GM23338 (cell line): ENCODE measurements at regions not wholly inside any gene's neighbourhood (a gene's known extent, or its start where the extent isn't known, plus 50 kb on each side); places are given as distances from the start of the nearest gene placed in this dataset.

Source experiments
- ATAC-seq: fragments of 200-7000 bp; cut with Tn5 transposase; 3 replicates; pipeline ENCODE4 v1.9.1; 2020
- DNase-seq: peaks from one replicate; pipeline ENCODE4 v3.0.0-alpha.2; 2015; ENCODE audit warnings: low spot score
- H2AFZ ChIP-seq: fragments of 200-600 bp; sonication (generic); 2 replicates; pipeline ENCODE4 v1.8.0; 2016; ENCODE audit warnings: antibody characterized with exemption, mild to moderate bottlenecking, moderate library complexity
- H3F3A ChIP-seq: fragments of 200-600 bp; sonication (generic); replicated peaks from 2 replicates; pipeline ENCODE4 v1.8.0; 2017; ENCODE audit warnings: antibody characterized with exemption, mixed run types, low read depth
- H3K27ac ChIP-seq: fragments of 200-600 bp; sonication (generic); 2 replicates; pipeline ENCODE4 v1.6.1; 2016; ENCODE audit warnings: low read depth
- H3K27me3 ChIP-seq: fragments of 200-600 bp; sonication (generic); 2 replicates; pipeline ENCODE4 v1.8.0; 2016; ENCODE audit warnings: mild to moderate bottlenecking, mixed run types, moderate library complexity; ENCODE audit not compliant: insufficient read depth
- H3K36me3 ChIP-seq: fragments of 200-600 bp; sonication (generic); 2 replicates; pipeline ENCODE4 v1.8.0; 2016; ENCODE audit warnings: mild to moderate bottlenecking; ENCODE audit not compliant: insufficient read depth
- H3K4me1 ChIP-seq: fragments of 200-600 bp; sonication (generic); 2 replicates; pipeline ENCODE4 v1.8.0; 2016; ENCODE audit warnings: mild to moderate bottlenecking, moderate library complexity; ENCODE audit not compliant: insufficient read depth
- H3K4me2 ChIP-seq: fragments of 200-600 bp; sonication (generic); 2 replicates; pipeline ENCODE4 v1.7.1; 2017; ENCODE audit warnings: mixed run types
- H3K4me3 ChIP-seq: fragments of 200-600 bp; sonication (generic); 2 replicates; pipeline ENCODE4 v1.6.1; 2016; ENCODE audit warnings: mixed run types
- H3K79me2 ChIP-seq: fragments of 200-600 bp; sonication (generic); replicated peaks from 2 replicates; pipeline ENCODE4 v1.8.0; 2017; ENCODE audit warnings: mild to moderate bottlenecking; ENCODE audit not compliant: insufficient read depth
- H3K9me2 ChIP-seq: fragments of 200-600 bp; sonication (generic); 2 replicates; pipeline ENCODE4 v1.8.0; 2017; ENCODE audit not compliant: insufficient read depth
- H4K20me1 ChIP-seq: fragments of 200-600 bp; sonication (generic); replicated peaks from 2 replicates; pipeline ENCODE4 v1.8.0; 2017; ENCODE audit warnings: mild to moderate bottlenecking; ENCODE audit not compliant: insufficient read depth
- H3K27ac Mint-ChIP-seq: 2 replicates; pipeline ENCODE4 v1.8.0; 2020; ENCODE audit warnings: inconsistent platforms, mild to moderate bottlenecking, moderate library complexity, mixed read lengths
- H3K27me3 Mint-ChIP-seq: 3 replicates; pipeline ENCODE4 v1.8.0; 2022; ENCODE audit warnings: low read depth, mild to moderate bottlenecking, moderate library complexity, mixed read lengths, inconsistent platforms; ENCODE audit not compliant: insufficient read depth, poor library complexity
- H3K36me3 Mint-ChIP-seq: 3 replicates; pipeline ENCODE4 v1.8.0; 2021; ENCODE audit warnings: low read depth, mild to moderate bottlenecking, inconsistent platforms, moderate library complexity, mixed read lengths
- H3K4me1 Mint-ChIP-seq: 3 replicates; pipeline ENCODE4 v1.8.0; 2020; ENCODE audit warnings: mild to moderate bottlenecking, inconsistent platforms, mixed read lengths
- H3K4me3 Mint-ChIP-seq: 3 replicates; pipeline ENCODE4 v1.8.0; 2021; ENCODE audit warnings: moderate library complexity, mild to moderate bottlenecking, inconsistent platforms, mixed read lengths
- H3K9me3 Mint-ChIP-seq: 3 replicates; pipeline ENCODE4 v1.8.0; 2020; ENCODE audit warnings: moderate library complexity, mild to moderate bottlenecking, inconsistent platforms, mixed read lengths
- CREB1 ChIP-seq: fragments of 250-450 bp; sonication (Bioruptor Pico); IDR thresholded peaks from 2 replicates; pipeline ENCODE4 v1.5.0; 2020; ENCODE audit warnings: low read depth, mild to moderate bottlenecking, moderate library complexity
- EZH2phosphoT487 ChIP-seq: fragments of 200-600 bp; sonication (generic); IDR thresholded peaks from one replicate; pipeline ENCODE4 v1.8.1; 2018; ENCODE audit warnings: antibody characterized with exemption; ENCODE audit not compliant: unreplicated experiment
- JUNB ChIP-seq: IDR thresholded peaks from one replicate; pipeline ENCODE4 v1.6.1; 2016; ENCODE audit warnings: antibody characterized with exemption; ENCODE audit not compliant: unreplicated experiment
- NANOG ChIP-seq: IDR thresholded peaks from 2 replicates; pipeline ENCODE4 v1.6.1; 2016; ENCODE audit warnings: antibody characterized with exemption, borderline replicate concordance
- POLR2AphosphoS5 ChIP-seq: IDR thresholded peaks from 2 replicates; pipeline ENCODE4 v1.6.1; 2016; ENCODE audit warnings: antibody characterized with exemption, low read depth
- ZNF114 ChIP-seq: fragments of 250-450 bp; sonication (Bioruptor Pico); IDR thresholded peaks from 2 replicates; pipeline ENCODE4 v1.5.0; 2020; ENCODE audit warnings: mild to moderate bottlenecking, moderate library complexity
- ZNF331 ChIP-seq: fragments of 250-450 bp; sonication (Bioruptor Pico); IDR thresholded peaks from 2 replicates; pipeline ENCODE4 v1.5.0; 2020; ENCODE audit warnings: low read depth, mild to moderate bottlenecking, moderate library complexity
- TF ChIP-seq, protein P1 (sequence below), 2 experiments: fragments of 200-600 bp in 1 of 2; sonication (generic) in 1 of 2; conservative IDR thresholded peaks; 2 replicates each; pipeline versions ENCODE4 v1.5.1 to v1.6.1; 2016 to 2017; ENCODE audit warnings: antibody characterized with exemption in 2 of 2, low read depth in 2 of 2, mild to moderate bottlenecking in 2 of 2, moderate library complexity in 1 of 2
- TF ChIP-seq, protein P2 (sequence below): IDR thresholded peaks from 2 replicates; pipeline ENCODE4 v1.6.1; 2016; ENCODE audit warnings: antibody characterized with exemption
- TF ChIP-seq, protein P3 (sequence below): IDR thresholded peaks from one replicate; pipeline ENCODE4 v1.6.1; 2018; ENCODE audit warnings: antibody characterized with exemption; ENCODE audit not compliant: unreplicated experiment

DNA sequence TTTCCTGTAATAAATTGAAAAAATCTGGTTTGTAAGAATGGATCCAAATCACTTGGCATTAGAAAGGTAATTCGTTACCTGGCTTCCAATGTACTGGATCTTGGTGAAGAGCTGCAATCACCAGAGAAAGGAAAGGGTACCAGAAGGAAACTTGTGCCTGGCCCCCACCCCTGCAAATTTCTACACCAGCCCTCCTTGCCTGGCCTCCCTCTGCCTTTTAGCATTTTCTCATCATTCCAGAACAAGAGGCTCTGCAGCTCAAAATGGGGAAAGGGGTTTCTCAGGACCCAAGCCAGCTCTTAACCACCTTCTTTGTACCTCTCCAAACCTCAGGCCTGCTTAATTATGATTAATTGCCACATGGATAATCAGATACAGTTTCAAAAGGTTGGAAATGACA lies 612.8 kb upstream of the MGMT start:
- Mint-ChIP-seq H3K27ac (no peak overlapping the region), H3K36me3 (no peaks in the 10 kb centered on the region), H3K4me3 (no peak overlapping the region), H3K4me1 (peaks cover 16% of the 10 kb centered on the region), H3K9me3 (no peaks in the 10 kb centered on the region), H3K27me3 (peaks cover 7% of the 10 kb centered on the region)
- Histone ChIP-seq H3K36me3 (no peaks in the 10 kb centered on the region), H3K4me3 (no peak overlapping the region), H3K4me2 (no peak overlapping the region), H3K4me1 (0 out of 2 replicates have a peak, but pooled peaks cover 4% of the 10 kb centered on the region), H4K20me1 (no peaks in the 10 kb centered on the region), H3K79me2 (no peaks in the 10 kb centered on the region), H3K27ac (no peak overlapping the region), H3F3A (no peaks in the 10 kb centered on the region), H2AFZ (no peak overlapping the region), H3K9me2 (peaks cover 6% of the 10 kb centered on the region; the same call in 1 of the 2 replicates), H3K27me3 (no peaks in the 10 kb centered on the region)
- ATAC-seq (no peak), DNase-seq (no peak)
- TF ChIP-seq CREB1 (CRISPR knock-in tag) (no peak), EZH2phosphoT487 (no peak), JUNB (no peak), NANOG (no peak)
- TF ChIP-seq, protein P1, sequence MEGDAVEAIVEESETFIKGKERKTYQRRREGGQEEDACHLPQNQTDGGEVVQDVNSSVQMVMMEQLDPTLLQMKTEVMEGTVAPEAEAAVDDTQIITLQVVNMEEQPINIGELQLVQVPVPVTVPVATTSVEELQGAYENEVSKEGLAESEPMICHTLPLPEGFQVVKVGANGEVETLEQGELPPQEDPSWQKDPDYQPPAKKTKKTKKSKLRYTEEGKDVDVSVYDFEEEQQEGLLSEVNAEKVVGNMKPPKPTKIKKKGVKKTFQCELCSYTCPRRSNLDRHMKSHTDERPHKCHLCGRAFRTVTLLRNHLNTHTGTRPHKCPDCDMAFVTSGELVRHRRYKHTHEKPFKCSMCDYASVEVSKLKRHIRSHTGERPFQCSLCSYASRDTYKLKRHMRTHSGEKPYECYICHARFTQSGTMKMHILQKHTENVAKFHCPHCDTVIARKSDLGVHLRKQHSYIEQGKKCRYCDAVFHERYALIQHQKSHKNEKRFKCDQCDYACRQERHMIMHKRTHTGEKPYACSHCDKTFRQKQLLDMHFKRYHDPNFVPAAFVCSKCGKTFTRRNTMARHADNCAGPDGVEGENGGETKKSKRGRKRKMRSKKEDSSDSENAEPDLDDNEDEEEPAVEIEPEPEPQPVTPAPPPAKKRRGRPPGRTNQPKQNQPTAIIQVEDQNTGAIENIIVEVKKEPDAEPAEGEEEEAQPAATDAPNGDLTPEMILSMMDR (conservative IDR thresholded peaks at IDR 0.05; ENCODE audit: low read depth in 2 of 2): no peak

DNA sequence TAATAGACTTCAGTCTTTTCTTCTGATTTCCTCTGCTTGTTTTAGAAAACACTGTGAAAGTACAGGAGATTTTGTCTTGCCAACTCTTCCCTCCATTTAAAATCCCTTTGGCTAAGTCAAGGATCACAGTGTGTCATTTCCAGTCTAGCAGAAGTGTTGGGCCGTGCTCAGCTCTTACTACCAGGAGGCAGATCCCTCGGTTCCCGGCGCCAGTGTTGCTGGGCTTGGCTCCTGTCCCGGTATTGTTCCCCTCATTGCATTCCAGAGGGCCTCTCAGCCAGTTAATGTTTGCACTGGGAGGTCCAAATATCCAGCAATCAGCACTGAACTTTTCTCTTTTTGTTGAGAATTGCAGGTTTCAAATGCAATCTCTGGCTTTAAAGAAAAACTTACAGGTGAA lies 612.1 kb upstream of the MGMT start:
- H3F3A ChIP-seq: no peaks in the 10 kb centered on the region
- Mint-ChIP-seq H3K27me3 (peaks cover 7% of the 10 kb centered on the region), H3K9me3 (no peaks in the 10 kb centered on the region; the same call in 2 of the 3 replicates), H3K4me3 (no peak overlapping the region), H3K27ac (no peak overlapping the region), H3K36me3 (no peaks in the 10 kb centered on the region), H3K4me1 (peaks cover 16% of the 10 kb centered on the region)
- no peak overlapping the region for H3K4me3 ChIP-seq
- no peak overlapping the region for H3K27ac ChIP-seq
- no peaks in the 10 kb centered on the region for H3K27me3 ChIP-seq
- peaks cover 6% of the 10 kb centered on the region; the same call in 1 of the 2 replicates for H3K9me2 ChIP-seq
- no peaks in the 10 kb centered on the region for H3K79me2 ChIP-seq
- DNase-seq (peak; percentile 19), ATAC-seq (peak; percentile 44)
- no peaks in the 10 kb centered on the region for H3K36me3 ChIP-seq
- peak overlapping the region; percentile 83; the same call in 1 of the 2 replicates for H2AFZ ChIP-seq
- H3K4me1 ChIP-seq: 0 out of 2 replicates have a peak, but pooled peaks cover 4% of the 10 kb centered on the region
- H4K20me1 ChIP-seq: no peaks in the 10 kb centered on the region
- no peak overlapping the region for H3K4me2 ChIP-seq
- TF ChIP-seq ZNF331 (no peak), POLR2AphosphoS5 (no peak), ZNF114 (CRISPR knock-in tag) (no peak)
- TF ChIP-seq, protein P2, sequence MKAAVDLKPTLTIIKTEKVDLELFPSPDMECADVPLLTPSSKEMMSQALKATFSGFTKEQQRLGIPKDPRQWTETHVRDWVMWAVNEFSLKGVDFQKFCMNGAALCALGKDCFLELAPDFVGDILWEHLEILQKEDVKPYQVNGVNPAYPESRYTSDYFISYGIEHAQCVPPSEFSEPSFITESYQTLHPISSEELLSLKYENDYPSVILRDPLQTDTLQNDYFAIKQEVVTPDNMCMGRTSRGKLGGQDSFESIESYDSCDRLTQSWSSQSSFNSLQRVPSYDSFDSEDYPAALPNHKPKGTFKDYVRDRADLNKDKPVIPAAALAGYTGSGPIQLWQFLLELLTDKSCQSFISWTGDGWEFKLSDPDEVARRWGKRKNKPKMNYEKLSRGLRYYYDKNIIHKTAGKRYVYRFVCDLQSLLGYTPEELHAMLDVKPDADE: no peak
- TF ChIP-seq, protein P3, sequence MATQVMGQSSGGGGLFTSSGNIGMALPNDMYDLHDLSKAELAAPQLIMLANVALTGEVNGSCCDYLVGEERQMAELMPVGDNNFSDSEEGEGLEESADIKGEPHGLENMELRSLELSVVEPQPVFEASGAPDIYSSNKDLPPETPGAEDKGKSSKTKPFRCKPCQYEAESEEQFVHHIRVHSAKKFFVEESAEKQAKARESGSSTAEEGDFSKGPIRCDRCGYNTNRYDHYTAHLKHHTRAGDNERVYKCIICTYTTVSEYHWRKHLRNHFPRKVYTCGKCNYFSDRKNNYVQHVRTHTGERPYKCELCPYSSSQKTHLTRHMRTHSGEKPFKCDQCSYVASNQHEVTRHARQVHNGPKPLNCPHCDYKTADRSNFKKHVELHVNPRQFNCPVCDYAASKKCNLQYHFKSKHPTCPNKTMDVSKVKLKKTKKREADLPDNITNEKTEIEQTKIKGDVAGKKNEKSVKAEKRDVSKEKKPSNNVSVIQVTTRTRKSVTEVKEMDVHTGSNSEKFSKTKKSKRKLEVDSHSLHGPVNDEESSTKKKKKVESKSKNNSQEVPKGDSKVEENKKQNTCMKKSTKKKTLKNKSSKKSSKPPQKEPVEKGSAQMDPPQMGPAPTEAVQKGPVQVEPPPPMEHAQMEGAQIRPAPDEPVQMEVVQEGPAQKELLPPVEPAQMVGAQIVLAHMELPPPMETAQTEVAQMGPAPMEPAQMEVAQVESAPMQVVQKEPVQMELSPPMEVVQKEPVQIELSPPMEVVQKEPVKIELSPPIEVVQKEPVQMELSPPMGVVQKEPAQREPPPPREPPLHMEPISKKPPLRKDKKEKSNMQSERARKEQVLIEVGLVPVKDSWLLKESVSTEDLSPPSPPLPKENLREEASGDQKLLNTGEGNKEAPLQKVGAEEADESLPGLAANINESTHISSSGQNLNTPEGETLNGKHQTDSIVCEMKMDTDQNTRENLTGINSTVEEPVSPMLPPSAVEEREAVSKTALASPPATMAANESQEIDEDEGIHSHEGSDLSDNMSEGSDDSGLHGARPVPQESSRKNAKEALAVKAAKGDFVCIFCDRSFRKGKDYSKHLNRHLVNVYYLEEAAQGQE: no peak
